ENCODE measurements at regions not wholly inside any gene's neighbourhood (a gene's known extent, or its start where the extent isn't known, plus 50 kb on each side); places are given as distances from the start of the nearest gene placed in this dataset.

GRCh38 chr13:88637935-88638334, 966.8 kb downstream of the SLITRK5 start:
- no peak overlapping the region for H3K4me3 ChIP-seq
- intact Hi-C loops (cut with DNase I; ENCODE audit: low total_unique reads), result no loop called here
- in situ Hi-C loops (cut with MboI; ENCODE audit: low pct_ligation_motif_present in 1 of 4, low pct_unique_long_range_greater_than_20kb in 1 of 4, low sequenced_read_pairs in 3 of 4), result no loop called here
- 0 to 36% methylated on average over 1 of the region's 1 CpG for WGBS, 2 donors (ENCODE audit: low coverage in 1 of 2)
- no peak for DNase-seq
- H3K4me1 ChIP-seq, result no peaks in the 10 kb centered on the region
- no peaks in the 10 kb centered on the region for H3K36me3 ChIP-seq
- H3K9me3 ChIP-seq, result peaks cover 0 to under 1% of the 10 kb centered on the region in 2 donors
- TF ChIP-seq CTCF (IDR thresholded peaks at IDR 0.05) (no peak), POLR2AphosphoS5 (IDR thresholded peaks at IDR 0.05) (no peak), EP300 (IDR thresholded peaks at IDR 0.05; ENCODE audit: low read depth) (no peak), POLR2A (IDR thresholded peaks at IDR 0.05) (no peak)
- H3K27ac ChIP-seq, result no peak overlapping the region
- no peaks in the 10 kb centered on the region for H3K27me3 ChIP-seq

DNA sequence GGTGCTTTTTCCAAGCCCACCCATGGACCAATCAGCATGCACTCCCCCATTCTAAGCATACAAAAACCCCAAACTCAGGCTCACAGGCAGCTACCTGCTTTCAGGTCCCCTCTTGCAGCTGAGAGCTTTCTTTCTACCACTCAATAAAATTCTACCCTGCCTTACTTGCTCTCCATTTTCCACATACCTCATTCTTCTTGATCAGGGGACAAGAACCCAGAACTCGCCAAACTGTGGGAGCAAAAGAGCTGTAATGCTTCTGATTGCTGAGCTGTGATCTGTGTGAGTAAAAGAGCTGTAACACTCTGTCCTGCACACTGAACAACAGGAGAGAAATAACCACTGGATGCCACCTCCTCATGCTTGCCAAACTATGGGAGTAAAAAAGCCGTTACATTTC, 972.1 kb downstream of the SLITRK5 start:
- H3K27ac ChIP-seq, result no peak overlapping the region
- in situ Hi-C loops (cut with MboI; ENCODE audit: low pct_ligation_motif_present in 1 of 4, low pct_unique_long_range_greater_than_20kb in 1 of 4, low sequenced_read_pairs in 3 of 4) (no loop called here), intact Hi-C loops (cut with DNase I; ENCODE audit: low total_unique reads) (no loop called here)
- peaks cover 0 to 8% of the 10 kb centered on the region in 2 donors for H3K9me3 ChIP-seq
- H3K4me3 ChIP-seq, result no peak overlapping the region
- H3K36me3 ChIP-seq, result no peaks in the 10 kb centered on the region
- WGBS, 2 donors (ENCODE audit: low coverage in 1 of 2), result 50 to 78% methylated on average over 1 to 2 of the region's 2 CpGs
- no peaks in the 10 kb centered on the region for H3K4me1 ChIP-seq
- TF ChIP-seq CTCF (IDR thresholded peaks at IDR 0.05) (no peak), POLR2A (IDR thresholded peaks at IDR 0.05) (no peak), EP300 (IDR thresholded peaks at IDR 0.05; ENCODE audit: low read depth) (no peak), POLR2AphosphoS5 (IDR thresholded peaks at IDR 0.05) (no peak)
- DNase-seq, result no peak
- H3K27me3 ChIP-seq, result no peaks in the 10 kb centered on the region

- in situ Hi-C loops (cut with MboI; ENCODE audit: low pct_ligation_motif_present in 1 of 4, low pct_unique_long_range_greater_than_20kb in 1 of 4, low sequenced_read_pairs in 3 of 4) (no loop called here), intact Hi-C loops (cut with DNase I; ENCODE audit: low total_unique reads) (no loop called here)
- H3K9me3 ChIP-seq, result no peaks in the 10 kb centered on the region
- H3K4me1 ChIP-seq, result no peaks in the 10 kb centered on the region
- no peak for DNase-seq
- TF ChIP-seq EP300 (IDR thresholded peaks at IDR 0.05; ENCODE audit: low read depth) (no peak), POLR2AphosphoS5 (IDR thresholded peaks at IDR 0.05) (no peak), POLR2A (IDR thresholded peaks at IDR 0.05) (no peak), CTCF (IDR thresholded peaks at IDR 0.05) (no peak)
- no peaks in the 10 kb centered on the region for H3K36me3 ChIP-seq
- no peak overlapping the region for H3K4me3 ChIP-seq
- no peaks in the 10 kb centered on the region for H3K27me3 ChIP-seq
- WGBS, 2 donors (ENCODE audit: low coverage in 1 of 2), result 40 to 52% methylated on average over 2 of the region's 2 CpGs
- H3K27ac ChIP-seq, result no peak overlapping the region
Measured at GRCh38 chr13:88648598-88649373, 977.6 kb downstream of the SLITRK5 start.

GRCh38 chr13:88649855-88650254, 978.7 kb downstream of the SLITRK5 start:
- Histone ChIP-seq H3K27me3 (no peaks in the 10 kb centered on the region), H3K4me1 (no peaks in the 10 kb centered on the region), H3K9me3 (no peaks in the 10 kb centered on the region), H3K36me3 (no peaks in the 10 kb centered on the region), H3K4me3 (no peak overlapping the region), H3K27ac (no peak overlapping the region)
- no peak for DNase-seq
- in situ Hi-C loops (cut with MboI; ENCODE audit: low pct_ligation_motif_present in 1 of 4, low pct_unique_long_range_greater_than_20kb in 1 of 4, low sequenced_read_pairs in 3 of 4), result no loop called here
- WGBS, 2 donors (ENCODE audit: low coverage in 1 of 2), result 82 to 88% methylated on average over 4 of the region's 4 CpGs
- intact Hi-C loops (cut with DNase I; ENCODE audit: low total_unique reads), result no loop called here
- no peak for TF ChIP-seq CTCF (IDR thresholded peaks at IDR 0.05)
- TF ChIP-seq POLR2A (IDR thresholded peaks at IDR 0.05), result no peak
- no peak for TF ChIP-seq EP300 (IDR thresholded peaks at IDR 0.05; ENCODE audit: low read depth)
- TF ChIP-seq POLR2AphosphoS5 (IDR thresholded peaks at IDR 0.05), result no peak
